NCI-H187 treated with DMSO at 0.1 percent for 48 hours (cell line): ENCODE measurements at regions not wholly inside any gene's neighbourhood (a gene's known extent, or its start where the extent isn't known, plus 50 kb on each side); places are given as distances from the start of the nearest gene placed in this dataset.
"Not testable (repeated sequence)": the region's sequence is repeated elsewhere in the genome, so short reads cannot be mapped to it uniquely, and the experiment has no call there.

ENCODE experiments used
- DNase-seq: peaks from one replicate; lab custom pipeline; 2025; lab: John Stamatoyannopoulos, UW

GRCh38 chr22:33971561-33971961, 51.3 kb upstream of the LARGE1 start:
- no peak for DNase-seq

DNA sequence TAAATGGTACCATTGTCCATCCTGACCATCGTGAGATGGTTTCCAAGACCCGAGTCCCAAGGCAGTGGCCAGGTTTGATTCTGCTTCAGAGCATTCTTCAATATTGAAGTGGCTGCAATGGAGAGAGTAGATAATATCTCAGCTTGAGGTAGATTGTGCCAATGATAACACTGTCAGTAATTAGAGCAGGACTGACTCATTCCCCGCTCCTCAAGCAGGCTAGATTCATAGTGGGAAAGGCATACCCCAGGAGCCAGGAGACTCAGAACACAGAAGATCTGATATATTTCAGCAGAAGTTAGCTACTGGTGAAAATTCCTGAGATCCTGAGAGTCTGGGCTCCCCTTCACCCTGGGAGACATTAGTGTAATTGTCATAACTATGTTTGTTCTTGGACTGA, 55.6 kb upstream of the LARGE1 start:
- no peak for DNase-seq

GRCh38 chr22:33983558-33983957, 63.3 kb upstream of the LARGE1 start:
- no peak for DNase-seq

GRCh38 chr22:33984211-33984610, 63.9 kb upstream of the LARGE1 start:
- no peak for DNase-seq

DNA sequence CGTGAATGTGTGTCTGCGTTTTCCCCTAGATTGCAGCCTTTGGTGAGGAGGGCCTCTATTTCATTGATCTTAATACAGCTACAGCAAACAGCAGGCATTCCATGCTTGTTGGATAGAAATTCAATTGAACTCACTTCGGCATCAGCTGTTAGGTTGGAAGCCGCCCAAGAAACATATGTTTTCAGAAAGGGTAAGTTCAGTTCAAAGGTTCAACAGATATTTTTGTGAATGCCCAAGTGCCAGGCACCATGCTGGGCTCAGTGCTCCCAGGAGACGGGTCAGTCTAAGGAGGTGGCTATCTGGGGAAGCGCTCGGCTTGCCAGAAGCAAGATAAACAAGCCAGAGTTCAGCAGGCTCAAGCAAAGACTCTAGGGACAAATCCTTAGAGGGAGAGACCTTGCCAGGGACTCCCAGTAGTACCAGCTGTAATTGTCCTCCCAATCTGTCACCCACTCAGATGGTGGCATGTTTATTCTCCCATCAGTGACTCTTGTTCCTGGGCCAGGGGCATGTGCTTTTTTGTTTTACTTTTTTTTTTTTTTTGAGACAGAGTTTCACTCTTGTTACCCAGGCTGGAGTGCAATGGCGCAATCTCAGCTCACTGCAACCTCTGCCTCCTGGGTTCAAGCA, 64.5 kb upstream of the LARGE1 start:
- no peak for DNase-seq

DNA sequence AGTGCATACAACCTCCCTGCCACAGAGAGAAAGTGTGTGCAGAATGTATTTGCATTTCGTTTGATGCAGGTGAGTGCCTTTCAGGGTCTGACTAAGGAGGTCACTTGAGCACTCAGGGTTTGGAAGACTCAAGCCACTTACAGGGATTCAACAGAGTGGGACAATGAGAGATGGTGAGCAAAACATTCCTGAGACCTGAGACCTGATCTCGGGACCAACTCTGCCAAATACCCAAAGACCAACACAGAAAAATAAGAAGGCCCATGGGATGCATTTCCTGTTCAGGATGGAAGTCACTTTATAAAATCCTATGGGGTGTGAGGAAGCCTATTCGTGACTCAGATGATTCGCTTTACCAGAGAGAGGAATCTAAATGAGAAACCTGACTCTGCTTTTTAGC, 65.2 kb upstream of the LARGE1 start:
- DNase-seq: no peak

DNA sequence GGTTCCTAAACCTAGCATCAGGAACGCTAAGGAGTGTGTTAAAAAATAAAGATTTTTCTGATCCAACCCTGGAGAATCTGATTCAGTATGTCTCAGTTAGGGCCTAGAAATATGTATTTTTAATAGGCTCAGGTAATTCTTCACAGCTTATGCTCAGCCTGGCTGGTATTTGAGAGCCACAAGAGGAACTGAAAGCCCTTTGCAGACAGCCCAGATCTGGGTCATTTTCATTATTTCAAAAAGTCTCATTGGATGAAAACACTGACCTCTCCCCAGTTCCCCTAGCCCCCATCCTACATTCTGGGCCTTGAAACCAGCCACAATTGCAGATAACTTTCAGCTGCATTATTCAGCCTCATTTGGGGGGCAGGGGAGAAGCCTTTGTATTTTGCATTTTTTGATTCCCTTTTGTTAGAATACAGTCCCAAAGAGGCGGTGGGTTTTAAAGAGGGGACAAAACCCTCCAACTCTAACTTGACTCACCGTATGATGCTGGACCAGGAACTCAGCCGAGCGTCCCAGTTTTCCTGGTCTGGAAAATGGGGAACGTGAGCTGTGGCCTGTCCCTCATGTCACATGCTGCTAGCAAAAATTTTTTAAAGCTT, 66.0 kb upstream of the LARGE1 start:
- DNase-seq: no peak

- DNase-seq: no peak
Measured at GRCh38 chr22:33986954-33987353, 66.7 kb upstream of the LARGE1 start.

- not testable (repeated sequence) for DNase-seq
Measured at GRCh38 chr22:33989263-33989662, 69.0 kb upstream of the LARGE1 start.

GRCh38 chr22:33991620-33992019, 71.3 kb upstream of the LARGE1 start:
- no peak for DNase-seq

DNA sequence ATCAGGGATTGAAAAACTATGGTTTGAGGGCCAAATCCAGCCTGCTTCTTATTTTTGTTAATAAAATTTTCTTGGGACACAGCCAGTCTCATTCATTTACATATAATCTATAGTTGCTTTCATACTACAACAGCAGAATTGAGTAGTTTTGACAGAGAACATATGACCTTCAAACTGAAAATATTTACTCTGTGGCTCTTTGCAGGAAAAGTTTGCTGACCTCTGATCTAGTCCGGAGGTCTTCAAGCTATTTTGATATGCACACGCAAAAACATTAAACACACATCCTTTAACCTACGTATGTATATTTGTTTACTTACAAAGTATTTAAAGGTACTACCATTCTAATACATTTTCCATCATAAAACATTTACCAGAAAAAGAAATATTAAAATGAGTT, 76.5 kb upstream of the LARGE1 start:
- DNase-seq: no peak

DNA sequence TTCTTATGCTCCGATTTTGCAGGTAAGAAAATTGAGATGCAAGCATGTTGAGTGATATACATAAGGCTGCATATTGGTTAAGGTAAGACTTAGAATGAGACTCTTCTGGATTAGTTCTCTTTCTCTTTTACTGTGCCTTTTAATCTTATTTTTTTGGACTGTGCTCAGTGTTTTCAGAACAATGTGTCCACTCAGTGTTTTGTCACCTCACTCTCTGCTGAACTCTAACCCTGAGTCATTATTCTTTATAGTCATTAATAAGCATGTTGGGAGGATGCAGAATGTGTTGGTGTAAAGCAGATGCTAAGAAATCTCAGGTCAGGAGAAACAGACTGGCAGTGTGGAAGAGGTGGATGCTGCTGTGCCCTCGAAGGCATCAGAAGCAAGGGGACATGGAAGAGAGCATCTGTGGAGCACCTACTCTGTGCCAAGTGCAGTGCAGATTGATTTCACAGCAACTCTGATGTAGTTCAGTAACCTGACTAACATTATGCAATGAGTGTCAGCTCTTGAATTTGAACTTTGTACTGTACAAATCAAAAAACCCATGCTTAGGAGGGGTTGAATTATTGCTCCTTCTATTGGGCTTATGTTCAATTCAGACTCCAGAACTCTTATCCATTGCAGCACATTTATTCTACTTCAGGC, 80.7 kb upstream of the LARGE1 start:
- DNase-seq: no peak

DNA sequence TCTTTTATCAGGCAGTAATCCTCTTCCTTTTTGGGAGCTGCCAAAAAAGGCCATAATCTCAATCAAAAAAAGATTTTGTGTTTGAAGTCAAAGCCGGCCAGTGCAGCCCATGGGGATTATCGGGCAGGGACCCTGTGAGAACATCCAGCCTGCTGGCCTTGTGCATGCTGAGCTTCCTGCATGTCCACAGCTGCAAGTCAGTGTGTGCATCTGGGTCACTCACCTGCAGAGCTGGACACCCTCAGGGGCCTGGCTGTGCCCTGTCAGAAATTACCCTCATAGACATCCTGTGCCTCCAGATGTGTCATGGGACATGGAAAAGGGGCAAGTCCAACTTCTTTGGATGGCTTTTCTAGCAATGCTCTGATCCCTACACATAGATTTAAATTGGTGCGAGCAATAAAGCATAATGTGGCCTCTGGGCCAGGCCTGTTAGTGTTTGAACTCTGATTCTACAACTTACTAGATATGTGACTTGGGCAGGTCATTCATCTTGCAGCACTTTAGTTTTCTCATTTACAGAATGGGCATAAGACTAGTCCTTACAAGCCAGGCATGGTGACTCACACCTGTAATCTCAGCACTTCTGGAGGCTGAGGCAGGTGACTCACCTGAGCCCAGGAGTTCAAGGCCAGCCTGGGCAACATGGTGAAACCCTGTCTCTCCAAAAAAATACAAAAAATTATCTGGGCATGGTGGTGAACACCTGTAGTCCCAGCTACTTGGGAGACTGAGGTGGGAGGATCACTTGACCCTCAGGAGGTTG, 81.6 kb upstream of the LARGE1 start:
- no peak for DNase-seq

- DNase-seq: no peak
Measured at GRCh38 chr22:34004058-34004457, 83.8 kb upstream of the LARGE1 start.

- no peak for DNase-seq
Measured at GRCh38 chr22:34010259-34010658, 90.0 kb upstream of the LARGE1 start.

GRCh38 chr22:34015642-34016041, 95.4 kb upstream of the LARGE1 start:
- DNase-seq: no peak

GRCh38 chr22:34017205-34017604, 96.9 kb upstream of the LARGE1 start:
- no peak for DNase-seq

- DNase-seq: no peak
Measured at GRCh38 chr22:34019190-34019845, 99.0 kb upstream of the LARGE1 start.

DNA sequence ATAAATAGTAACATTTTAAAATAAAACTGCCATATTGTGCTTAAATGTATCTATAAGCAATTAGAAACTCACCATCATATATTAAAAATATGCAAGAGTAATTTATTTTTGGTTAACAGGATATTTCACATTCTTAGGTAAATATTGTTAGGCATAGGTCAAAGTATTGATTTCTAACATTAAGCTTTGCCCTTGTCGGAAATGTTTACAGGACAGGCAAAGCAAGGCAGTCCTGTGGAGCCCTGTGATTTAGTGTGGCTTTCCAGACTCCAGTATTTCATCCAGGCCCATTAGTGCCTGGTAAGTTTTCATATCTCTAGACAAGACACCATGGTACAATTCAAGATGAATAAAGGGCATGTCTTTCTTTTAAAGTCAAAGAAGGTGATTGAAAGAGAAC, 114.9 kb upstream of the LARGE1 start:
- DNase-seq: no peak

GRCh38 chr22:34036931-34037330, 116.7 kb upstream of the LARGE1 start:
- DNase-seq: no peak

- no peak for DNase-seq
Measured at GRCh38 chr22:34038801-34039555, 118.7 kb upstream of the LARGE1 start.

- no peak for DNase-seq
Measured at GRCh38 chr22:34045311-34045710, 125.0 kb upstream of the LARGE1 start.
